Body of pancreas (tissue), 4 donors: ENCODE measurements at regions not wholly inside any gene's neighbourhood (a gene's known extent, or its start where the extent isn't known, plus 50 kb on each side); places are given as distances from the start of the nearest gene placed in this dataset.

Source experiments
- CTCF ChIP-seq, 7 experiments: fragments of 450-650 bp in 4 of 7; fragments of 200-600 bp in 3 of 7; sonication (generic) in 3 of 7; IDR thresholded peaks; one replicate each; pipeline ENCODE4 v1.5.1; 2016 to 2019; ENCODE audit warnings: antibody characterized with exemption in 7 of 7
- POLR2A ChIP-seq, 3 donors: fragments of 450-650 bp; IDR thresholded peaks; one replicate each; pipeline ENCODE4 v1.6.1; 2016; ENCODE audit warnings: antibody characterized with exemption in 3 of 3, mild to moderate bottlenecking in 2 of 3

DNA sequence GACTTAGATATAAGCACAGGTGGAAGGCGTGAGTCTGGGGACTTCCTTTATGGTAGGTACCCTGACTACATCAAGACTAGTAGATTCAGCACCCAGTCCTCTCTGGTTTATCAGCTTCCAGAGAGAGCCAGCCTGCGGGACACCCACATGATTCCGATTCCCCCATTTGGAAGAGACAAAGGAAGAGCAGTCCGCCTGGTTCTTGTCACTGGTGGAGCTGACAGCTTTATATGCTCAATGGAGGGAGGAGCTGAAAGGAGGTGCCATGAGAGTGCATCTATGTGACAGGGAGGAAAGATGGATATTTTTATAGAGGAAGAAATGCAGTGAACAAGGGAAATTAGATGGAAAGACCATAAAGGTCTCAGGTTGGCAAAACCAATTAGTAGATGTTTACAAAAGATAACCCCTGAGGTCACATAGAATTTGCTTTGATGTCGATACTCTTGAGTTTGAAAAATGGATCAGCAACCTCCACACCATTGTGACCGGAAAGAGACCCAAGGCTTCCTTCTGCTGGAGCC lies 437.7 kb downstream of the PMP22 start:
- no peak for TF ChIP-seq CTCF (IDR thresholded peaks at IDR 0.05)
- no peak for TF ChIP-seq POLR2A (IDR thresholded peaks at IDR 0.05)
